ENCODE measurements at regions not wholly inside any gene's neighbourhood (a gene's known extent, or its start where the extent isn't known, plus 50 kb on each side); places are given as distances from the start of the nearest gene placed in this dataset.
A peak's percentile ranks its signal among the peaks of the same experiment; 100 is the strongest.
"Not testable (repeated sequence)": the region's sequence is repeated elsewhere in the genome, so short reads cannot be mapped to it uniquely, and the experiment has no call there.

- no peak for DNase-seq
Measured at GRCh38 chr2:20499387-20499786, 52.5 kb downstream of the RHOB start.

- DNase-seq = no peak
Measured at GRCh38 chr2:20501974-20502373, 55.1 kb downstream of the RHOB start.

- DNase-seq = not testable (repeated sequence)
Measured at GRCh38 chr2:20502496-20502895, 55.6 kb downstream of the RHOB start.

- DNase-seq = no peak
Measured at GRCh38 chr2:20504174-20504573, 57.3 kb downstream of the RHOB start.

- DNase-seq = no peak
Measured at GRCh38 chr2:20506201-20506685, 59.4 kb downstream of the RHOB start.

GRCh38 chr2:20507166-20507692, 60.4 kb downstream of the RHOB start:
- no peak for DNase-seq

GRCh38 chr2:20507711-20508110, 60.8 kb downstream of the RHOB start:
- DNase-seq = no peak

GRCh38 chr2:20509301-20509769, 62.5 kb downstream of the RHOB start:
- no peak for DNase-seq

- peak; percentile 95 for DNase-seq
Measured at GRCh38 chr2:20509770-20510490, 63.1 kb downstream of the RHOB start.

GRCh38 chr2:20511130-20511529, 64.3 kb downstream of the RHOB start:
- DNase-seq = no peak

- no peak for DNase-seq
Measured at GRCh38 chr2:20512061-20512605, 65.3 kb downstream of the RHOB start.

- DNase-seq = no peak
Measured at GRCh38 chr2:20513946-20514345, 67.1 kb downstream of the RHOB start.

GRCh38 chr2:20514596-20515269, 67.9 kb downstream of the RHOB start:
- DNase-seq = no peak

- no peak for DNase-seq
Measured at GRCh38 chr2:20515290-20516220, 68.7 kb downstream of the RHOB start.

GRCh38 chr2:20516291-20516645, 69.4 kb downstream of the RHOB start:
- no peak for DNase-seq

GRCh38 chr2:20516646-20517341, 69.9 kb downstream of the RHOB start:
- DNase-seq = peak; percentile 53

GRCh38 chr2:20519309-20519708, 72.4 kb downstream of the RHOB start:
- DNase-seq = no peak

- DNase-seq = no peak
Measured at GRCh38 chr2:20520128-20520527, 73.3 kb downstream of the RHOB start.

GRCh38 chr2:20521193-20521592, 74.3 kb downstream of the RHOB start:
- DNase-seq = no peak

- no peak for DNase-seq
Measured at GRCh38 chr2:20521682-20522189, 74.9 kb downstream of the RHOB start.

- no peak for DNase-seq
Measured at GRCh38 chr2:20523073-20523798, 76.4 kb downstream of the RHOB start.
